ENCODE measurements at regions not wholly inside any gene's neighbourhood (a gene's known extent, or its start where the extent isn't known, plus 50 kb on each side); places are given as distances from the start of the nearest gene placed in this dataset.

DNA sequence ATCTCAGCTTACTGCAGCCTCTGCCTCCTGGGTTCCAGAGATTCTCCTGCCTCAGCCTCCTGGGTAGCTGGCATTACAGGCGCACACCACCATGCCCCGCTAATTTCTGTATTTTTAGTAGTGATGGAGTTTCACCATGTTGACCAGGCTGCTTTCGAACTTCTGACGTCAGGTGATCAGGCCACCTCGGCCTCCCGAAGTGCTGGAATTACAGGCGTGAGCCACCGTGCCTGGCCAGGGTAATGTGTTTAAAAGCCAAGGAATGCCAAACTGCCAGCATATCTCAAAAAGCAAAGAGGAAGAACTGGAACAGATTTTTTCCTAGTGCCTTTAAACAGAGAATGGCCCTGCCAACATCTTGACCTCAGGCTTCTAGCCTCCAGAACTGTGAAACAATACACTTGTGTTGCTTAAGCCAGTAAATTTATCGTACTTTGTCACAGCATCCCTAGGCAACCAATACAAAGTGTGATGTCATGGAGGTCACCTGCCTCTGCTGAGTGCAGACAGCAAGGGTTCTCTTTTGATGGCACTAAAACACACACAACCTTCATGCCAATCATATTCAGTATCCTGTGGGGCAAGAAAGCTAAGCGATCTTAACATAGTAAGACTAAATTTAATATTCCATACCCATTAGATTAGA, 858.3 kb upstream of the TMPRSS15 start:
- no peak for DNase-seq

DNA sequence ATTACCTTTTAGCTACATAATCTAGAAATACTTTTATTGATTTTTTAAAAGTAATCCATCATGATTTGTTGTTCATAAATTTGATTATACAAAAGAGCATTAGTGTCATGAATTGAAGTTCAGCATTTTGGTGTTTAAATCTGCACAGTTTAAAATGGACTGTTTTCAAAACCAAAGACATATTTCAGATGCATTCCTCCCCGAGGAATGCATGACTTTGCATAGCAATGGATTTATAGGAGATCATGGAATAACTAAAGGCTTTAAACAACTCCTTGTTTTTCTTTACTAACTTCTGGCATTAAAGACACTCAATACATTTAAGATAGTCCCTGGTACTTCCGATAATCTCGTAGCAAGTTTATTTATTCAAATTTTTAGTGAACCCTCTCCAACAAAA, 863.1 kb upstream of the TMPRSS15 start:
- no peak for DNase-seq

DNA sequence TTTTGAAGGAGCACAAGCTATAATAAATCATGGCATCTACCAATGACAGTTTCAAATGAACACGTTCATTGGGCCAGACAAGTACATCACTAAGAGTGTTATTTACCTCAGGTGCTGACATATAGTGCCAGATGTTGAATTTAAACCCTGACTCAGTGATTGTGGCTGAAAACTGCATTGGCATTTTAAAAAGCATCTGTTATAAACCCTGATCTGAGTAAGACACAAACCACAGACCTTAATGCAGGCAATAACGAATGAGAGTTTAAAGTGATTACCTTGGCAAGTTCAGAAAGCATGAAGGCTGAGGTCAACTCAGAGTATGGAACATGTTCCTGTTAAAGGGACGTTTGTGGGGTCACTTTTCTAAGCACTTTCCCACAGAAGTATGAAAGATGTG, 865.1 kb upstream of the TMPRSS15 start:
- DNase-seq = no peak

DNA sequence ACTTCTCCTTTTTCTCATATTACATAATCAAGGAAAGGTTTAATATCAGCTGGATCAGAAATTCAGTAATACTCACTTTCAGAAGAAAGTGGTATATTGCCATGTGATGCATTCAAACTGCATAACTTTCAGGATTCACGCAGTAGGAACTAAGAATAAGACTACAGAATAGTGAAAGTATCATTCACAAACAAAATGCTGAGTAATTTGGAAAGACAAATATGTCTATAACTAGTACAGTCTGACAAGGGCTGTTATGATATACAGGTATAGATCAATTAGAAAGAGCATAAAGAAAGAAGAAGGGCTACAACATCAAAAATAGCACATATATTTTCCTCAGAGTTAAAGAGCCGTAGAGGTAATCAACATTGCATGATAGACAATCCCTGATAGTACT, 871.5 kb upstream of the TMPRSS15 start:
- no peak for DNase-seq

DNA sequence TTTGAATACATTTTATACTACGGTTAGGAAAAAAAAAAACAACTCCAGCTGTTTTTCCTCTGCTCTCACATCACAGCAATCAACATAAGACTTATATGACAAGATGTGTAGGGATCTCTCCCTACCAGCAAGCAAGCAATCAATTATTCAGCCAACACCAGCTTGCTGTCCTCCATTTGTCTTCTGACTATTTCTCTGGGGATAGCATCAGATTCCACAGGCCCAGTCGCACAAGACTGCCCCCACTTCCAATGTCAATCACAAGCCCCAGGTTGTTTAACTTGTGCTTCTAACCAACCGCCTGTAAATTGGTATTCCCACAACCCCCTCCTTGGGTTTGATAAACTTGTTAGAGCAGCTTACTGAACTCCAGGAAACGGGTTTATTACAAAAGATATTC, 873.1 kb upstream of the TMPRSS15 start:
- DNase-seq = no peak

DNA sequence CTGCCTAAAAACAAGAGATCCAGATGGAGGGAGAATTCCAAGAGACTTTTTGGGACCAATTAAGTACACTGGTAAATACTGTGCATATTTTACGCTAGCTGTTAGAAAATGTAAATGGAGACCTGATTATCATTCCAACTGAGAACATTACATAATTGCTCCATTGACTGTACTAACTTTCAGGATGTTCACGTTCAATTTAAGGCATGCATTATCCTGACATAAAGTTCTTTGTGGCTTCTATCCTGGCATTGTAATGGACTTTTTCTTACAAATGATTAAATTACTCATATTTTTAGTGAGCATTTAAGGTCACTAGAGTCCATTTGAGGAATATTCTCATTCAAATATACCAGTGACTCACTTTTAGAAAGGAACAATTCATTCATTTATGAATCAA, 883.3 kb upstream of the TMPRSS15 start:
- DNase-seq = no peak

DNA sequence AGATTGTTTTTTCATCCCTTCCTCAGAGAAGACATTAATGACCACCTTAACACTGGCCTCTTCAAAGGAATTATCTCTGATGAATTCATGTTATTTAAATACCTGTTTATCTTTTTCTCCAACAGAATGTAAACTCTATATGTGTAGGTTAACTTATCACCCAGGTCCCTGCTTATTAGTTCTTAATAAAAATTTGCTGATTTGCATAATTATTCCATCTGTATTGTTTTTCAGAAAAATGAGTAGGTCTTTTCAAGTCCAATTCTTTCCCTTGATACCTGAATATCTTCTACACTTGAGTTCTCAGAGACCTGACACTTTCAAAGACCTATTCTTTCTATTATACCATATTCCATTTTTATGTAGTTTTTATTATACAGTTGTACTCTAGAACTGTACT, 886.7 kb upstream of the TMPRSS15 start:
- DNase-seq = no peak

DNA sequence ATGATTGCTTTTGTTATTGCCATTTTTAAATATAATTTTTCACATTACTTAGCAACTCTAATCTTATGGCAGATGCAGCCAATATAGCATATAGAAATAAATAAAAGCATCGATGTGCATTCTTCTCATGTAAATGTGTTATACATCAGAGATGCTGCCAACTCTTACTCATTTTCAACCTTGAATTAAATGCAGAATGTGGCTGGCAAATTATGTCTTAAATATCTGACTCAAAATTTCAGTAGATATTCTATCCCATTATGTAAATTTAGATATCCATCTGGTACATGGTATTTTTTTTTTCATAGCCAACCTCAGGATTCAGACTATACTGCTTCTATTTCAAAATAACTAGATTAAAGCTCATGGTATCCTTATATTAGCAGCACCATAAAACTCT, 916.7 kb upstream of the TMPRSS15 start:
- no peak for DNase-seq

DNA sequence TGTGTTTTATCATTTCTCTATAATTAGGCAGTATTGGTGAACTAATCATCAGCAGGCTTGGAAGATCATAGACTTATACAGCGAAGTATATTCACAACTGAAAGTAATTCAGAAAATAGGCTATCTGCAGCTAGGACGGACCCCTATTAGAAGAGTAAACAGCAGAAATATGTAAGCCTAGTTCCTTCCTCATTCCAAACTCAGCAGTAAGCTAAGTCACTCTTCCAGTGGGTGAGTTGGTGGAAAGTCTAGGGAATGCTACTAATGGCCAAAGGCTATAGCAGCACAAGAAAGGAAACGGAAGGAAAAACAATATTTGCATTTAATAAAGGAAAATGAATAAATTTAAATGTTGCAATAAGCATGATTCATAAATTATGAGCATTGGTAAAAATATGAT, 918.1 kb upstream of the TMPRSS15 start:
- DNase-seq = no peak

DNA sequence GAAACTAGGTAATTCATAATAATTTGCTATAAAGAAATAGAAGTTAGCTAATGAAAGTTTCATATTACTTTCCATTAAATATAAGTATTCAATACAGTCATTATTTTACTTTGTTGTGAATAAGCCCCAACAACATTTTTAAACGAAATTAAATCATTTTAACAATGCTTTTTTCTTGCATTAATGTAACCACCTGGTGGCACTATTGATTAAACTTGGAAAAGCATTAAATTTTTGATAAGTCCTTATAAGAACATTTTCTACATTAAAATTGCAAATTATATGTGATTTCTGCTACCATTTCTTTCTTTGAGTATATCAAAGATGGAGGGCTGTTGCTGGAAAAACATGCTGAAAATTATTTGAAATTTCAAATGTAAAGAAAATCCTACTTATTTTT, 918.8 kb upstream of the TMPRSS15 start:
- no peak for DNase-seq

DNA sequence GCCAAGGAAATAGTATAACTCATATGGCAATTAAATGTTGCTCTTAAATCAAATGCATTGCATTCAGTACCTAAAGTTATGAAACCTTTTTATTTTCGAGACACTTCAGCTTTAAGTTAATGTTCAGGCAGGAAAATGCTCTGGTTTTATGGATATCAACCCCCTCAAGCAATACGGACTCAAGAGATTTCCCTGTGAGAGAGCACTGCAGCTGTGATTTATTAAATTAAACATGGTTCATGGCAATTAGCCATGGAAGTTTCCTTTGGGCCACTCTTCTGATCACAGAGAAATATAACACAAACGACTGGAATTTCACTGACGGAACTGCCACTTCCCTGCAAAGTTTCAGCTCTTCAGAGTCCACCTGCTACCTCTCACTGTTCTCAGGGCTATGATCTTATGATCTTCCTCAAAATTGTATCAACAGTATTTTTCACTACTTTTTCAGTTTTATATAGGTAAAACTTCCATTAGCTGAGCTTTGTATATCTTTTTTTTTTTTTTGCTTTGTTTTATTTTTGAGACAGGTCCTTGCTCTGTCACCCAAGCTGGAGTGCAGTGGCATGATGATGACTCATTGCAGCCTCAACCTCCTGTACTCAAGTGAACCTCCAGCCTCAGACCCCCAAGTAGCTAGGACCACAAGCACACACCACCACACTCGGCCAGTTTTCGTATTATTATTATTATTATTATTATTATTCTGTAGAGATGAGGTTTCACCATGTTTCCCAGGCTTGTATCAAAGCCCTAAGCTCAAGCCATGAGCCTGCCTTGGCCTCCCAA, 923.1 kb upstream of the TMPRSS15 start:
- no peak for DNase-seq

DNA sequence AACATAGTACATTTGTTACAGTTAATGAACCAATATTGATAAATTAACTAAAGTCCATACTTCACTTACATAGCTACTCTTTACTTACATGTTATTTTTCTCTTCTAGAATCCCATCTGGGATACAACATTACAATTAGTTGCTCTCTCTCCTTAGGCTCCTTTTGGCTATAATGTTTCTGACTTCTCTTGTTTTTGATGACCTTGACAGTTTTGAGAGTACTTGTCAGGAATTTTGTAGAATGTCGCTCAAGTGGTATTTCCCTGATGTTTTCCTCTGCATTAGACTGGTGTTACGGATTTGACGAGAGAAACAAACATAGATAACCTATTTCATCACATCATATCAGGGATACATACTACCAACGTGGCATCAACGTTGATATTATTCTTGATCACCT, 925.4 kb upstream of the TMPRSS15 start:
- no peak for DNase-seq

DNA sequence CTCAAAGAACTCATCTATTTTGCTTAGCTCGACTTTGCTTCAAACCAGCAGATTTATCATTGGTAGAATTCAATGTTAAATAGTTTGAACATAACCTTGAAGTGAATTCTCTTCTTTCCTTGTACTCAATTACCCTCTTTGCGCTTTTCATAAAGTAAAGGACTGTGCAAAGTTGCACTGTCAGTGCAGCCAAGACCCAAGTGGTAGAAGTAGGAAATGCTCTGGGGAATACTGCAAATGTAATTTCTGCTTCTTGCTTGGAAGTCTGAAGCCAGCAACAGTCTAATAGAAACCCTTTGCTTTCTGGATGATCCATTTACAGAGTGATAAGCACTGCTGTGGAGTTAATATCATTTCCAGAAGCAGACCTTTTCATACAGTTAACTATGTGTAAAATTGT, 936.7 kb upstream of the TMPRSS15 start:
- no peak for DNase-seq

DNA sequence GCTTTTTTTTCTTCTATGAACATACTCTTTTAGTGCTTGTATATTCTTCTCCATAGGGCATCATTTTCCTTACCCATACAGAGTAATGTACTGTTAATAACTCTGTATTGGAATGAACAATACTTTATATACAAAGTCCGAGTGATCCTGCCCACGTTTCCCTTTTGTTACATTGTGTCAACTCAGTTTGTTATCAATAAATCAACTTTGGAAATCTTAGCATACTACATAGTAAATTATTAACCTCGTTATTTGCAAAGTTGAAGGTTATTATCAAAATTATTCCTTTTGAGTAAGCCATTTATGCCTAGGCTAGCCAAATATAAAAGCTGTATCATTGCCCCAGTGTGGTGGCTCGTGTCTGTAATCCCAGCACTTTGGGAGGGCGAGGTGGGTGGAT, 937.4 kb upstream of the TMPRSS15 start:
- no peak for DNase-seq

DNA sequence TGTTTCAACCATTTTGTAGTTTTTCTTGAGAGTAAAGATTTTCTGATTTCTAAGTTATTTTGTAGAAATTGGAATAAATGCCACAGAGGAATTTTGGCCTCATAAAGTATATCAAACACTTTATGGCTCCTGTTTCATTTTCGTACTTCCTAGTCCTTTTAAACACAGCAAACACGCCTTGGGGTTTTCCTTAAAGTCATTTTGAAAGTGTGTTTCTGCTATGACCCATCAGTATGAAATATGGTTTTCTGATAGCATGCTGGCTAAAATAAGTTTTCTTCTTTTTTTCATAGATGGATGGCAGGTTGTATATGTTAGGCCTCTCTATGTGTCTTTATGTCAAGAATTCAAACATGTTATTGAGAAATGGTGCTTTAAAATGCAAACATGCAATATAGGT, 940.1 kb upstream of the TMPRSS15 start:
- no peak for DNase-seq

DNA sequence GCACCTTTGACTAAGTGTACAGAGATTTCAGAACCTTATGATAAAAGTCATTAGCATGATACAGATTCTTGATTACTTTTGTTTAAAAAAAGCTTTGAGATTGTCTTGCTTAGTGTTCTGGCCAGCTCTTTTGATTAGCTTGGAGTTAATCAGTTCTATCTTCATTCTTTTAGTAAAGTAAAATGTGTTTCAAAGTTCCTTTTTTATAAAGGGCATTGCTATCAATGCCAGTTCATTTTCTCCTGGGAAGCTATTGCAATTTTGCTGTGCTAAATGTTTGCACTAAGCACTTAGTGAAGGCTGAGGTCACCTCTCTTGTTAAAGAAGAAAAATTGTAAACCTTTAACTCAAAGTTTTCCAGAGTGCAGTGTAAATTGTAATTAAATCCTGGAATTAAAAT, 946.7 kb upstream of the TMPRSS15 start:
- DNase-seq = no peak

DNA sequence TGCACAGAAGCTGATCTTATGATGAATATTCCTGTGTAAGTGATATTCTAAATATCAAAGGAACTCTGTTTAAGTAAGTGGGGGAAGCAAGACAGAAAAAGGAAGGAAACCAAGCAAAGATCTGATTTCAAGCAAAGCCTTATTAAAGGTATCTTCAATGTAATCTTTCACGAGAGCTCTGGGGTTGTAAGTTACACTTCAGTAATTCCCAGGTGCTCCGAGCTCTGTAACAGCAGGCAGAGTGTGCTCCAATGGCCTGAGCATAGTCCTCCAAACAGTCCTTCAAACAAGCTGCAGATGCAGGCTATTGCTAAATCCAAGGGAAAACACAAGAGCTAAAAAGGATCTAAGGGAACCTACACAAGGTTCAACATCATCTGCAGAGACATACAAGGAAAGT, 949.7 kb upstream of the TMPRSS15 start:
- no peak for DNase-seq

DNA sequence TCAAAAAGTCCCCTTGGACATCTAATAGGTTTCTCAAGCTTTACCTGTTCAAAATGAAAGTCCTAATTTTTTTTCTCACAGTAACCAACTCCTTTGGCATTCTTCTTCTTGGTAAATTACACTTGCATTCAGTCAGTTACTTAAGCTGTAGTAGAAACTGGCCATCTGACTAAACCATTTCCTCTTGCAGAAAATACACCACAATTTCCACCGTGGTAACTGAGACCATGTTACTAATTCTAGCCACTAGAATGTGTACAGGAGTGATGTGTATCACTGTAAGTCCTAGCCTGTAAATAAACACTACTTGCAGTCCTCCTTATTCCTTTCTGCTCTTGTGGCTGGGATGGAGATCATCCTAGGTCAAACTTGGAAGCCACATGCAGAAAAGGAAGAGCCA, 965.4 kb upstream of the TMPRSS15 start:
- no peak for DNase-seq

DNA sequence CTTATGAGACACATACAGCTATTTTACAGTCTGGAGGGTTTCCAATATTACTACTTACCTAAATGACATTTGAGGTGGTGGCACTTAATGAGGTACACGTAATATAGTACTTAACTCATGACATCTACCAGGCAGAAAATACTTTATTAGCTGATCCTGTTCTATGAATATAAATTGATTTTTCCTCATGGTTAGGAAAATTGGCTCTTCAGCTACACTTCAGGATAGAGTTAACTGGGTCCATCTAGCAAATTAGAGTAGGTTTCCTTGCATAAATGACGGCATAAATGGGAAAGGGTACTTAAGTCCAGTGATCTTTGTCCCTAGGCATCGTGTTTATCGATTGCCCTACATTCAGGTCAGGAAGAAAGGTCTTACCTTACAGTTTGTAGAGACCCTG, 988.8 kb upstream of the TMPRSS15 start:
- no peak for DNase-seq

DNA sequence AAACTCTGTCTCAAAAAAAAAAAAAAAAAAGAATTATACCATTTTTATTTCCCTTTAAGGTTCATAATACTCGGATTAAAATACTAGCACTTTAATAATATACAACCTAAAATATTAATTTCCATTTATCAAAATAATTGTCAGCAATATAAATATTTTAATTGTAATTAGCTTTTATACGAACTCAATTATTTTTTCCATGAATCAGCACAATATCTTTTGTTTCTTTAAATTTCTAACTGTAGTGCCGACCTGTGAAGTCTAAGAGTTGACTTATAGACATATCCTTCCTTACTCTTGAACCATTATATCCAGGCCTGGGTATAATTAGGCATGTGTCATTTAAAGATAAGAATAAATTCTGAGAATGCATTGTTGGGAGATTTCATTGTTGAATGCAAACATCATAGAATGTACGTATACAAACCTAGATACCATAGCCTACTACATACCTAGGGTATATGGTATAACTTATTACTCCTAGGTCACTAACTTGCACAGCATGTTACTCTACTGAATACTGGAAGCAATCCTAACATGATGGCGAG, 996.7 kb upstream of the TMPRSS15 start:
- DNase-seq = no peak

DNA sequence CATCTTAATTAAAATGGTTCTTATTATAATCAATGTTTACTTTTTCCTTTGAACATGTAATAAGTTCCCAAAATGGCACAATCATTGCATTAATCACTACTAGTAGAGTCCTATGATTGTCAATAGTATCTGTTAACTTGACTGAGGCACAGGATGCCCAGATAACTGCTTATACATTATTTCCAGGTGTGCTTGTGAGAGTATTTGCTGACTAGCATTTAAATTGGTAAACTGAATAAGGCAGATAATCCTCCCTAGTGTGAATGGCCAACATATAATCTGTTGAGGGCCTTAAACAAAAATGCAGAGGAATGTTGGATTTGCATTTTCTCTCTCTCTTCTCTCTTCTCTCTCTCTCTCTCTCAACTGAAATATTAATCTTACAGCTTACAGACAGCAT, 999.3 kb upstream of the TMPRSS15 start:
- DNase-seq = no peak

DNA sequence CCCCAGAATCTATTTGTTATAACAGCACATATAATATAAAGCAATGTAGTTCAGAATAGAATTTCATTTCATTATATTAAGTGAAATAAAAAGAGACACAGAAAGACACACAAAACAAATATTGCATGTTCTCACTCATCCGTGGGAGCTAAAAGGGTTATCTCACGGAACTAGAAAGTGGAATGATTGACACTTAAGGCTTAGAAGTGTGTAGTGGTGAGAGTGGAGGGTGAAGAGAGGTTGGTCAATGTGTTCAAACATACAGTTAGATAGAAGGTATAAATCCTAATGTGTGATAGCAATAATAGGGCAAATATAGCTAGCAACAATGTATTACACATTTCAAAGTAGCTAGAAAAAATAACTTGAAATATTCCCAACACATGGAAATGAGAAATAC, 1001.7 kb upstream of the TMPRSS15 start:
- DNase-seq = no peak

DNA sequence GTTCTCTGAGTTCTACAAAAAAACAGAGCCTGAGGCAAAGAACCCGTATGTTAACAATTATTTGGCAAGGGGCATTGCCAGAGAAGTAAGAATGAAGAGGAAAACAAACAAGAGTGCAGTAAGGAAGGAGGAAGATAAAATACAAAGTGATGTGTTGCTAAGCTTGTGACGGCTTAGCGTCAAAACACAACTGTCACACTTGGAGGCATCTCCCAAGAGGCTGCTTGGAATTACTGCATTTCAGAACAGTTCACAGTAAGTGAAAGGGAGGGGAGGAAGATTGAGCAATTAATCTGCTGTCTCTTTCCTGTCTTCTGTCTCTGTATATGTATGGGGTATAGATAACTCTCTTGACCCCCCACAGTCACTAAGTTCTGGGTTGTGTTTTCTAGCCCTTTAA, 1017.0 kb upstream of the TMPRSS15 start:
- no peak for DNase-seq

DNA sequence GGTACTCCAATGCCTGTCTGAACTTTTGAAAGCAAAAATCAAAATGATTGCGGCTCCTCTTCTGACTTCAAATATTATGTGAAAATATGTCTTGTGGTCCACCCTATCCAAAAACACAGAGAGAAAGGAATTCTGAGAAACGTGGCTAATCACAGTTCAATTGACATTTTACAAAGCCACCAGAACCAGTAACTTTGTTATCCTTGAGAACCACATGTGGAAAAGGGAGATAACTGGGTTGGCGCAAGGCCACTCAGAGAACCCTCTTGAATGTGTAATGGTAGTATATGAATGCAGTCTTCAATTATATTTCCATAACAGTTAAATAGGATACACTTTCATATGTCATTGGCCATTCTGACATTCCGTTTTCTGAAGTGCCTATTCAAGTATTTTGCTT, 1030.0 kb upstream of the TMPRSS15 start:
- no peak for DNase-seq

All from right forelimb (tissue), 1 donor.